ENCODE measurements at regions not wholly inside any gene's neighbourhood (a gene's known extent, or its start where the extent isn't known, plus 50 kb on each side); places are given as distances from the start of the nearest gene placed in this dataset.

DNA sequence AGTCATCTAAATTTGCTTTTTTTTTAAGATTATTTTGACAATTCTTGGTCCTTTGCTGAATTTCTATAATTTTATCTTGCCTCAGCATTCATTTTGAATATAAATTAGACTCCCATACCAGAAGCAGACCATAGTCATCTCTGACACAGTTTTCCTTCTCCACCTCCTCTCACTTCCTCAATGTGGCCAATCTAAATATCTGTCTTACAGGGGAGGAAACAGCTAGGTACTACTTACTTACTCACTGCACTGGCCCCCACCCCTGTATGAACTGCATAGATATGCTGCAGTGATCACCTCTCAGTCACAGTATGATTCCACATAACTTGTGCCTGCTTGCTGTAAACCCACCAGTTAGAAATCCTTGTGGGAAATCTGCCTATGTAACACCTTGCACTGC, 665.6 kb downstream of the FGF9 start:
- in situ Hi-C loops (cut with MboI; ENCODE audit: low sequenced_read_pairs in 4 of 4) = no loop called here

DNA sequence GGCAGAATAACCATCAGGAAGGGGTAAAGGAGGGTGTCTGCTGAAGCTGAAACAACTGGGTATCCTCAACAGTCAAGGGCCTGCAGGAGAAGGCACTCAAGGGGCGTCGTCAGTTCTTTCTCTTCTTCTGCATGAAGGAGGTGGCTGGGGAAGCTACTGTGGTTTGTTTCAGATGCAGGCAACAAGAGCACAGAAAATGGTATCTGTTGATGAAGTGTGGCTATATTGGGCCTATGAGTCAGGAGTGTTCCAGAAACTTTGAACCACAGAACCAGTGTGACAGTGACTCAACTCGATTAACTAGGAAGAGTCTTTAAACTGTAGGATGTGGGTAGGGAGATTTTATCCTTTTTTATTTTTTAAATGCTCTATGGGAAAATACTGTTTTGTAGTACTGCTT, 686.3 kb downstream of the FGF9 start:
- peaks cover 0 to 7% (median 4%) of the 10 kb centered on the region in 3 donors for H3K9me3 ChIP-seq
- in situ Hi-C loops (cut with MboI; ENCODE audit: low sequenced_read_pairs in 4 of 4) = no loop called here
- ATAC-seq (peak in 1 of 2 donors; percentile 61), DNase-seq (no peak)
- H3K27ac ChIP-seq = no peak overlapping the region
- intact Hi-C loops (cut with DNase I; ENCODE audit: low total_unique reads) = no loop called here
- no peaks in the 10 kb centered on the region for H3K27me3 ChIP-seq
- no peak for TF ChIP-seq POLR2A (IDR thresholded peaks at IDR 0.05)
- TF ChIP-seq, protein P1, sequence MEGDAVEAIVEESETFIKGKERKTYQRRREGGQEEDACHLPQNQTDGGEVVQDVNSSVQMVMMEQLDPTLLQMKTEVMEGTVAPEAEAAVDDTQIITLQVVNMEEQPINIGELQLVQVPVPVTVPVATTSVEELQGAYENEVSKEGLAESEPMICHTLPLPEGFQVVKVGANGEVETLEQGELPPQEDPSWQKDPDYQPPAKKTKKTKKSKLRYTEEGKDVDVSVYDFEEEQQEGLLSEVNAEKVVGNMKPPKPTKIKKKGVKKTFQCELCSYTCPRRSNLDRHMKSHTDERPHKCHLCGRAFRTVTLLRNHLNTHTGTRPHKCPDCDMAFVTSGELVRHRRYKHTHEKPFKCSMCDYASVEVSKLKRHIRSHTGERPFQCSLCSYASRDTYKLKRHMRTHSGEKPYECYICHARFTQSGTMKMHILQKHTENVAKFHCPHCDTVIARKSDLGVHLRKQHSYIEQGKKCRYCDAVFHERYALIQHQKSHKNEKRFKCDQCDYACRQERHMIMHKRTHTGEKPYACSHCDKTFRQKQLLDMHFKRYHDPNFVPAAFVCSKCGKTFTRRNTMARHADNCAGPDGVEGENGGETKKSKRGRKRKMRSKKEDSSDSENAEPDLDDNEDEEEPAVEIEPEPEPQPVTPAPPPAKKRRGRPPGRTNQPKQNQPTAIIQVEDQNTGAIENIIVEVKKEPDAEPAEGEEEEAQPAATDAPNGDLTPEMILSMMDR (IDR thresholded peaks at IDR 0.05 in 4 of 5, conservative IDR thresholded peaks at IDR 0.05 in 1 of 5) = no peak
- no peaks in the 10 kb centered on the region for H3K36me3 ChIP-seq
- H3K4me1 ChIP-seq = no peaks in the 10 kb centered on the region
- H3K4me3 ChIP-seq = no peak overlapping the region

More for the DNA sequence above, 665.6 kb downstream of the FGF9 start:
- no peak for ATAC-seq
- no peak for TF ChIP-seq POLR2A (IDR thresholded peaks at IDR 0.05)
- TF ChIP-seq, protein P1 (IDR thresholded peaks at IDR 0.05 in 4 of 5, conservative IDR thresholded peaks at IDR 0.05 in 1 of 5) = no peak
- intact Hi-C loops (cut with DNase I; ENCODE audit: low total_unique reads) = no loop called here
- H3K27me3 ChIP-seq = no peaks in the 10 kb centered on the region
- no peaks in the 10 kb centered on the region for H3K36me3 ChIP-seq
- H3K9me3 ChIP-seq = no peaks in the 10 kb centered on the region
- no peak for DNase-seq
- H3K4me1 ChIP-seq = no peaks in the 10 kb centered on the region
- H3K4me3 ChIP-seq = no peak overlapping the region
- H3K27ac ChIP-seq = no peak overlapping the region

DNA sequence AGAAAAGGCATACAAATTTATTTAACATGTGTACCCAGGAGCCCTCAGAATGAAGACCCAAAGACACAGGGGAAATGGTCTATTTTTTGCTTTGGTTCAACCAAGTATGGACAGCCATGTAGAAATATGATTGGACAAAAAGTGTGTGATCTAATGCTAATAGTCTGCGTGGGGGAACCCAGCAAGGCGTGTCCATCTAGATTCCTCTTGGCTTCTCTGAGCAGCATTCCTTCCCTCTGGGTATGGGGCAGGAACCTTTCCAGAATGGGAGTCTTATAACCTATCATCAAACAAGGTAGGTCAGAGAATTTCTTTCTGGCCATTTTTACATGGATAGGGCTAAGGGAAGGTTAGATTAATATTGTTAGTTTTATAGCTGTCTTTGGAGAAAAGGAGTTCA, 698.2 kb downstream of the FGF9 start:
- DNase-seq = no peak
- no peaks in the 10 kb centered on the region for H3K4me1 ChIP-seq
- no peak for TF ChIP-seq POLR2A (IDR thresholded peaks at IDR 0.05)
- TF ChIP-seq, protein P1 (IDR thresholded peaks at IDR 0.05 in 4 of 5, conservative IDR thresholded peaks at IDR 0.05 in 1 of 5) = no peak
- H3K9me3 ChIP-seq = no peaks in the 10 kb centered on the region
- no peaks in the 10 kb centered on the region for H3K36me3 ChIP-seq
- in situ Hi-C loops (cut with MboI; ENCODE audit: low sequenced_read_pairs in 4 of 4) = no loop called here
- H3K27me3 ChIP-seq = no peaks in the 10 kb centered on the region
- H3K4me3 ChIP-seq = no peak overlapping the region
- no peak overlapping the region for H3K27ac ChIP-seq
- no peak for ATAC-seq
- intact Hi-C loops (cut with DNase I; ENCODE audit: low total_unique reads) = no loop called here

DNA sequence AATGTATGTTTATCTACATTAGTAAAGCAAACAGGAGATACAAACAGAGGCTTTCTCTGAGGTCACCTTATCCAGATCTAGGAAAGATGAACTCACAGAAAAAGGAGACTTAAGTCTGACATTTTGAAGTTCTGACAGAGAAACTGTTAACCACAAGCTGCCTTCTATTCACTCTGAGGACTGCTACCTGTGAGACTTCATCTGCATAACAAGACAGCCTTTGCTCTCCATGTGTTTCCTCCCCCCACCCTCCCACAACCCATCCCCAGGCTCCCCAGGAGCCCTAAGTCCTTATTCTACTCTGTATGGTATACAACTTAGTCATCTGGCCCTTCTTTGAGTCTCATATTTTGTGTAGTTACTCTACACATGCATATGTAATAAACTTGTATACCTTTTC, 699.0 kb downstream of the FGF9 start:
- Histone ChIP-seq H3K4me3 (no peak overlapping the region), H3K36me3 (no peaks in the 10 kb centered on the region), H3K27me3 (no peaks in the 10 kb centered on the region), H3K4me1 (no peaks in the 10 kb centered on the region), H3K27ac (no peak overlapping the region), H3K9me3 (no peaks in the 10 kb centered on the region)
- no peak for ATAC-seq
- intact Hi-C loops (cut with DNase I; ENCODE audit: low total_unique reads) = no loop called here
- in situ Hi-C loops (cut with MboI; ENCODE audit: low sequenced_read_pairs in 4 of 4) = no loop called here
- DNase-seq = no peak
- TF ChIP-seq, protein P1 (IDR thresholded peaks at IDR 0.05 in 4 of 5, conservative IDR thresholded peaks at IDR 0.05 in 1 of 5) = no peak
- no peak for TF ChIP-seq POLR2A (IDR thresholded peaks at IDR 0.05)

DNA sequence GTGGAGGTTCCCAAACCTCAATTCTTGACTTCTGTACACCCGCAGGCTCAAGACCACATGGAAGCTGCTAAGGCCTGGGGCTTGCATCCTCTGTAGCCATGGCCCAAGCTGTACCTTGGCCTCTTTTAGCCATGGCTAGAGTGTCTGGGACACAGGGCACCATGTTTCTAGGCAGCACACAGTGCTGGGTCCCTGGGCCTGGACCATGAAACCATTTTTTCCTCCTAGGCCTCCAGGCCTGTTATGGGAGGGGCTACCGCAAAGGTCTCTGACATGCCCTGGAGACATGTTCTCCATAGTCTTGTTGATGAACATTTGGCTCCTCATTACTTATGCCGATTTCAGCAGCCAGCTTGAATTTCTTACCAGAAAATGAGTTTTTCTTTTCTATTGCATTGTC, 701.4 kb downstream of the FGF9 start:
- intact Hi-C loops (cut with DNase I; ENCODE audit: low total_unique reads) = no loop called here
- TF ChIP-seq, protein P1 (IDR thresholded peaks at IDR 0.05 in 4 of 5, conservative IDR thresholded peaks at IDR 0.05 in 1 of 5) = no peak
- TF ChIP-seq POLR2A (IDR thresholded peaks at IDR 0.05) = no peak
- Histone ChIP-seq H3K4me3 (no peak overlapping the region), H3K36me3 (no peaks in the 10 kb centered on the region), H3K9me3 (no peaks in the 10 kb centered on the region), H3K27ac (no peak overlapping the region), H3K27me3 (no peaks in the 10 kb centered on the region), H3K4me1 (no peaks in the 10 kb centered on the region)
- in situ Hi-C loops (cut with MboI; ENCODE audit: low sequenced_read_pairs in 4 of 4) = no loop called here
- DNase-seq (no peak), ATAC-seq (no peak)

All from gastrocnemius medialis (tissue), 4 donors.